WTC11 (cell line): ENCODE measurements at regions not wholly inside any gene's neighbourhood (a gene's known extent, or its start where the extent isn't known, plus 50 kb on each side); places are given as distances from the start of the nearest gene placed in this dataset.

ENCODE experiments used
- ATAC-seq: fragments of 200-7000 bp; cut with Tn5 transposase; 2 replicates; pipeline ENCODE4 v1.10.0; 2021; ENCODE audit warnings: mild to moderate bottlenecking, moderate library complexity
- CTCF ChIA-PET: fragments of 300-600 bp; sonication (Branson Sonifier 250); formaldehyde crosslinking; loops from one replicate; lab custom pipeline; 2021; ENCODE audit warnings: antibody characterized with exemption; lab: Charles Lee
- POLR2A ChIA-PET: fragments of 350-600 bp; sonication (Branson Sonifier 250); formaldehyde crosslinking; loops from one replicate; lab custom pipeline; 2021; ENCODE audit warnings: antibody characterized with exemption; lab: Charles Lee
- DNase-seq: peaks from one replicate; pipeline ENCODE4 v3.0.0; 2021; ENCODE audit warnings: low spot score
- H3K27ac Mint-ChIP-seq: 2 replicates; pipeline ENCODE4 v1.8.0; 2021; ENCODE audit warnings: mixed read lengths
- H3K27me3 Mint-ChIP-seq: 2 replicates; pipeline ENCODE4 v1.8.0; 2021; ENCODE audit warnings: low read depth, mild to moderate bottlenecking, moderate library complexity, mixed read lengths
- H3K36me3 Mint-ChIP-seq: 2 replicates; pipeline ENCODE4 v1.8.0; 2021; ENCODE audit warnings: mixed read lengths
- H3K4me1 Mint-ChIP-seq: 2 replicates; pipeline ENCODE4 v1.8.0; 2022; ENCODE audit warnings: mixed read lengths
- H3K4me3 Mint-ChIP-seq: 2 replicates; pipeline ENCODE4 v1.8.0; 2021; ENCODE audit warnings: mild to moderate bottlenecking, moderate library complexity, mixed read lengths
- H3K9me3 Mint-ChIP-seq: 2 replicates; pipeline ENCODE4 v1.8.0; 2021; ENCODE audit warnings: mixed read lengths
- ATF2 ChIP-seq: sonication (generic); formaldehyde crosslinking; IDR thresholded peaks from 2 replicates; pipeline ENCODE4 v1.8.1; 2022; ENCODE audit warnings: low read depth, missing genetic modification reagents, borderline replicate concordance
- CDX4 ChIP-seq: fragments of 250-450 bp; sonication (Bioruptor Pico); IDR thresholded peaks from 2 replicates; pipeline ENCODE4 v1.9.0; 2021; ENCODE audit warnings: moderate library complexity, mild to moderate bottlenecking, inconsistent platforms, borderline replicate concordance
- E2F5 ChIP-seq: sonication (generic); formaldehyde crosslinking; IDR thresholded peaks from 2 replicates; pipeline ENCODE4 v1.8.1; 2022; ENCODE audit warnings: mild to moderate bottlenecking, moderate library complexity, missing genetic modification reagents
- EMX1 ChIP-seq: fragments of 250-450 bp; sonication (Bioruptor Pico); IDR thresholded peaks from 2 replicates; pipeline ENCODE4 v1.8.0; 2021; ENCODE audit warnings: mild to moderate bottlenecking
- FOXK1 ChIP-seq: sonication (generic); formaldehyde crosslinking; IDR thresholded peaks from 2 replicates; pipeline ENCODE4 v1.8.0; 2022; ENCODE audit warnings: mild to moderate bottlenecking, moderate library complexity, missing genetic modification reagents
- HMGA2 ChIP-seq: fragments of 250-450 bp; sonication (Bioruptor Pico); IDR thresholded peaks from 2 replicates; pipeline ENCODE4 v1.4.0; 2021; ENCODE audit warnings: mild to moderate bottlenecking, moderate library complexity
- MAX ChIP-seq: sonication (generic); formaldehyde crosslinking; IDR thresholded peaks from 2 replicates; pipeline ENCODE4 v1.8.0; 2022; ENCODE audit warnings: mild to moderate bottlenecking, missing genetic modification reagents
- MLX ChIP-seq: sonication (generic); formaldehyde crosslinking; IDR thresholded peaks from 2 replicates; pipeline ENCODE4 v1.8.1; 2023; ENCODE audit warnings: mild to moderate bottlenecking, missing genetic modification reagents, moderate library complexity
- NFYB ChIP-seq: sonication (generic); formaldehyde crosslinking; conservative IDR thresholded peaks from 2 replicates; pipeline ENCODE4 v1.8.0; 2022; ENCODE audit warnings: low read depth, missing genetic modification reagents
- NR1H2 ChIP-seq: sonication (generic); formaldehyde crosslinking; IDR thresholded peaks from 2 replicates; pipeline ENCODE4 v1.9.0; 2021; ENCODE audit warnings: mild to moderate bottlenecking, moderate library complexity, missing genetic modification reagents
- NR3C1 ChIP-seq: sonication (generic); formaldehyde crosslinking; conservative IDR thresholded peaks from 2 replicates; pipeline ENCODE4 v1.8.1; 2023; ENCODE audit warnings: low read depth, mild to moderate bottlenecking, missing genetic modification reagents
- PREB ChIP-seq: sonication (generic); formaldehyde crosslinking; IDR thresholded peaks from 2 replicates; pipeline ENCODE4 v1.8.1; 2022; ENCODE audit warnings: mild to moderate bottlenecking, missing genetic modification reagents, moderate library complexity, borderline replicate concordance
- SOX15 ChIP-seq: fragments of 250-450 bp; sonication (Bioruptor Pico); IDR thresholded peaks from 2 replicates; pipeline ENCODE4 v1.9.0; 2021; ENCODE audit warnings: mild to moderate bottlenecking
- TEAD4 ChIP-seq: sonication (generic); formaldehyde crosslinking; IDR thresholded peaks from 2 replicates; pipeline ENCODE4 v1.8.0; 2022; ENCODE audit warnings: mild to moderate bottlenecking, missing genetic modification reagents
- TP53 ChIP-seq: sonication (generic); formaldehyde crosslinking; IDR thresholded peaks from 2 replicates; pipeline ENCODE4 v1.8.1; 2023; ENCODE audit warnings: mild to moderate bottlenecking, missing genetic modification reagents
- USF2 ChIP-seq: sonication (generic); formaldehyde crosslinking; IDR thresholded peaks from 2 replicates; pipeline ENCODE4 v1.8.1; 2023; ENCODE audit warnings: mild to moderate bottlenecking, missing genetic modification reagents, moderate library complexity
- ZNF232 ChIP-seq: sonication (generic); formaldehyde crosslinking; IDR thresholded peaks from 2 replicates; pipeline ENCODE4 v1.8.0; 2022; ENCODE audit warnings: mild to moderate bottlenecking, missing genetic modification reagents
- ZNF423 ChIP-seq: fragments of 250-450 bp; sonication (Bioruptor Pico); IDR thresholded peaks from 2 replicates; pipeline ENCODE4 v2.1.2; 2022; ENCODE audit warnings: mild to moderate bottlenecking, moderate library complexity

GRCh38 chr1:208682664-208683013 lies 438.5 kb upstream of the PLXNA2 start (continued):
- TF ChIP-seq ZNF423 (CRISPR knock-in tag), result no peak
- no peak for TF ChIP-seq EMX1 (CRISPR knock-in tag)
- no peak for TF ChIP-seq TEAD4 (CRISPR knock-in tag)

GRCh38 chr1:208683141-208683540 lies 439.0 kb upstream of the PLXNA2 start:
- no peak for DNase-seq
- Mint-ChIP-seq H3K9me3 (peaks cover 7% of the 10 kb centered on the region), H3K27me3 (no peaks in the 10 kb centered on the region), H3K4me1 (no peaks in the 10 kb centered on the region), H3K4me3 (no peak overlapping the region), H3K36me3 (no peaks in the 10 kb centered on the region), H3K27ac (no peak overlapping the region)
- no peak for ATAC-seq
- TF ChIP-seq HMGA2 (CRISPR knock-in tag) (no peak), PREB (CRISPR knock-in tag) (no peak), CDX4 (no peak)
- CTCF ChIA-PET, result no interaction called here
- POLR2A ChIA-PET, result no interaction called here

- CTCF ChIA-PET, result interaction anchor here (1.2 kb wide), 1 partner anchor 32 kb away, joined by 4 read pairs; no protein-coding TSS in a partner anchor
Measured at GRCh38 chr1:208684192-208684591, 440.0 kb upstream of the PLXNA2 start.

More at GRCh38 chr1:208684192-208684591, 440.0 kb upstream of the PLXNA2 start:
- H3K9me3 Mint-ChIP-seq, result peaks cover 7% of the 10 kb centered on the region
- no peak for ATAC-seq
- no peak for TF ChIP-seq NFYB (CRISPR knock-in tag)
- no peak for TF ChIP-seq MLX (CRISPR knock-in tag)
- no peak for TF ChIP-seq TP53 (CRISPR knock-in tag)
- no peak for TF ChIP-seq SOX15 (CRISPR knock-in tag)
- TF ChIP-seq E2F5 (CRISPR knock-in tag), result no peak
- no peak for TF ChIP-seq ZNF232 (CRISPR knock-in tag)
- TF ChIP-seq NR1H2 (CRISPR knock-in tag), result no peak
- no peak for TF ChIP-seq FOXK1 (CRISPR knock-in tag)
- no peak for TF ChIP-seq ATF2
- no peak for TF ChIP-seq USF2
- no peak for TF ChIP-seq NR3C1 (CRISPR knock-in tag)
- TF ChIP-seq MAX (CRISPR knock-in tag), result no peak
- no peak for TF ChIP-seq CDX4
- POLR2A ChIA-PET, result no interaction called here
- DNase-seq, result no peak
- no peak overlapping the region for H3K4me3 Mint-ChIP-seq
- H3K27me3 Mint-ChIP-seq, result no peaks in the 10 kb centered on the region
- no peaks in the 10 kb centered on the region for H3K36me3 Mint-ChIP-seq
- H3K27ac Mint-ChIP-seq, result no peak overlapping the region
- H3K4me1 Mint-ChIP-seq, result no peaks in the 10 kb centered on the region
